K562 (cell line): ENCODE measurements at regions not wholly inside any gene's neighbourhood (a gene's known extent, or its start where the extent isn't known, plus 50 kb on each side); places are given as distances from the start of the nearest gene placed in this dataset.

Source experiments
- ATAC-seq: fragments of 200-7000 bp; cut with Tn5 transposase; 3 replicates; pipeline ENCODE4 v1.9.1; 2020; ENCODE audit warnings: moderate library complexity
- BruUV-seq: library from RNA; stranded (reverse); fragments of 400-500 nt; replicated peaks from 2 replicates; lab custom pipeline; 2021; lab: Mats Ljungman, UMichigan
- CTCF ChIA-PET: fragments of 300-600 bp; formaldehyde crosslinking; extraction: SDS; loops from one replicate; lab custom pipeline; 2021; ENCODE audit warnings: low intra/inter-chr PET ratio; lab: Yijun Ruan, JAX
- POLR2A ChIA-PET: fragments of 300-600, 350-650 bp; sonication (Branson Sonifier 250); formaldehyde crosslinking; extraction: SDS; loops from one replicate; lab custom pipeline; 2021; ENCODE audit warnings: antibody characterized with exemption, inconsistent platforms; lab: Yijun Ruan, JAX
- DNase-seq, 4 experiments: peaks; one replicate each; pipeline versions ENCODE4 v3.0.0 to v3.0.0-alpha.2; 2011 to 2018; ENCODE audit warnings: low spot score in 3 of 4, mixed read lengths in 3 of 4; ENCODE audit errors: extremely low read depth in 1 of 4
- FAIRE-seq: peaks from 2 replicates; lab custom pipeline; 2011; peaks lifted over from hg19 to GRCh38; lab: Jason Lieb, UNC
- H2AFZ ChIP-seq: 2 replicates; pipeline ENCODE4 v1.6.0; 2011; ENCODE audit warnings: low read depth, low read length, control low read depth, inconsistent platforms
- H3K27ac ChIP-seq: fragments of 200-600 bp; 3 replicates; pipeline ENCODE4 v1.8.0; 2011; ENCODE audit warnings: low read depth, mild to moderate bottlenecking, control low read depth, inconsistent platforms, low read length, moderate library complexity, mixed read lengths; ENCODE audit errors: extremely low read depth
- H3K27me3 ChIP-seq, 2 experiments: fragments of 300-600 bp in 1 of 2; 2 replicates in 1 of 2; 3 replicates in 1 of 2; pipeline versions ENCODE4 v1.6.0 to v1.8.0; 2011; ENCODE audit warnings: inconsistent platforms in 2 of 2, low read length in 2 of 2, mild to moderate bottlenecking in 1 of 2, mixed read lengths in 1 of 2, moderate library complexity in 1 of 2; ENCODE audit not compliant: control insufficient read depth in 2 of 2, insufficient read depth in 2 of 2
- H3K36me3 ChIP-seq: fragments of 300-600 bp; 3 replicates; pipeline ENCODE4 v1.8.0; 2011; ENCODE audit warnings: mild to moderate bottlenecking, low read length, inconsistent platforms; ENCODE audit not compliant: control insufficient read depth, insufficient read depth
- H3K4me1 ChIP-seq, 2 experiments: fragments of 200-600 bp in 1 of 2; replicated peaks in 1 of 2; 2 replicates in 1 of 2; 3 replicates in 1 of 2; pipeline versions ENCODE4 v1.5.1 to v1.8.0; 2011; ENCODE audit warnings: inconsistent platforms in 2 of 2, low read length in 2 of 2, mild to moderate bottlenecking in 1 of 2, mixed read lengths in 1 of 2, moderate library complexity in 1 of 2; ENCODE audit not compliant: control insufficient read depth in 2 of 2, insufficient read depth in 2 of 2
- H3K4me2 ChIP-seq: 2 replicates; pipeline ENCODE4 v1.6.1; 2011; ENCODE audit warnings: low read length, control low read depth, inconsistent platforms, mixed read lengths; ENCODE audit not compliant: insufficient read depth
- H3K4me3 ChIP-seq: fragments of 200-600 bp; sonication (generic), shearing (Covaris generic); 2 replicates; pipeline ENCODE4 v1.5.1; 2016; ENCODE audit warnings: control low read depth, inconsistent platforms
- H3K79me2 ChIP-seq: fragments of 200-600 bp; 3 replicates; pipeline ENCODE4 v1.8.0; 2011; ENCODE audit warnings: low read length, inconsistent platforms; ENCODE audit not compliant: control insufficient read depth, insufficient read depth
- H3K9ac ChIP-seq, 2 experiments: 2 replicates each; pipeline versions ENCODE4 v1.6.0 to v1.6.1; 2011; ENCODE audit warnings: low read depth in 2 of 2, low read length in 2 of 2, control low read depth in 1 of 2, inconsistent platforms in 1 of 2, mild to moderate bottlenecking in 1 of 2, mixed read lengths in 1 of 2; ENCODE audit not compliant: insufficient read depth in 1 of 2
- H3K9me1 ChIP-seq: one replicate; pipeline ENCODE4 v1.6.0; 2011; ENCODE audit warnings: inconsistent platforms, mild to moderate bottlenecking, low read length, moderate library complexity; ENCODE audit not compliant: control insufficient read depth, insufficient read depth
- H3K9me3 ChIP-seq: replicated peaks from 2 replicates; pipeline ENCODE4 v1.5.1; 2011; ENCODE audit warnings: low read depth, low read length, inconsistent platforms; ENCODE audit not compliant: control insufficient read depth, insufficient read depth
- H4K20me1 ChIP-seq: replicated peaks from 2 replicates; pipeline ENCODE4 v1.6.1; 2011; ENCODE audit warnings: low read length, inconsistent platforms, mixed read lengths; ENCODE audit not compliant: control insufficient read depth, insufficient read depth
- CEBPG ChIP-seq, 3 experiments: fragments of 200-800 bp in 1 of 3; sonication (Bioruptor generic) in 1 of 3; sonication (generic) in 1 of 3; formaldehyde crosslinking in 1 of 3; IDR thresholded peaks in 2 of 3; conservative IDR thresholded peaks in 1 of 3; 2 replicates each; pipeline versions ENCODE4 v1.6.1 to v1.8.0; 2016 to 2022; ENCODE audit warnings: missing compliant biosample characterization in 2 of 3, missing genetic modification characterization in 2 of 3, mild to moderate bottlenecking in 1 of 3, missing genetic modification reagents in 1 of 3
- E2F6 ChIP-seq, 2 experiments: IDR thresholded peaks; 2 replicates each; pipeline ENCODE4 v1.6.1; 2011; ENCODE audit warnings: borderline replicate concordance in 1 of 2, control low read depth in 1 of 2, low read depth in 1 of 2, low read length in 1 of 2, mild to moderate bottlenecking in 1 of 2, mixed read lengths in 1 of 2, moderate library complexity in 1 of 2; ENCODE audit not compliant: insufficient read depth in 1 of 2, insufficient read length in 1 of 2, poor library complexity in 1 of 2, severe bottlenecking in 1 of 2; ENCODE audit errors: extremely low read depth in 1 of 2
- ELK3 ChIP-seq: fragments of 450-650 bp; formaldehyde crosslinking; IDR thresholded peaks from 2 replicates; pipeline ENCODE4 v1.4.0; 2020; ENCODE audit warnings: mild to moderate bottlenecking
- FOS ChIP-seq: IDR thresholded peaks from 3 replicates; pipeline ENCODE4 v1.6.1; 2011; ENCODE audit not compliant: insufficient read length; ENCODE audit errors: extremely low read depth
- HEY1 ChIP-seq: fragments of 250-450 bp; sonication (Bioruptor Pico); IDR thresholded peaks from 2 replicates; pipeline ENCODE4 v1.5.0; 2020; ENCODE audit warnings: mild to moderate bottlenecking, moderate library complexity, borderline replicate concordance
- HMG20A ChIP-seq: fragments of 450-650 bp; formaldehyde crosslinking; conservative IDR thresholded peaks from 2 replicates; pipeline ENCODE4 v1.4.0; 2020; ENCODE audit warnings: mild to moderate bottlenecking, mixed read lengths
- KLF16 ChIP-seq: IDR thresholded peaks from 2 replicates; pipeline ENCODE4 v1.6.1; 2016; ENCODE audit warnings: antibody characterized with exemption
- NR2C2 ChIP-seq, 2 experiments: fragments of 200-800 bp in 1 of 2; sonication (Bioruptor generic) in 1 of 2; sonication (generic) in 1 of 2; formaldehyde crosslinking in 1 of 2; IDR thresholded peaks; 2 replicates each; pipeline versions ENCODE4 v1.6.1 to v1.8.0; 2016 to 2022; ENCODE audit warnings: mild to moderate bottlenecking in 1 of 2, missing compliant biosample characterization in 1 of 2, missing genetic modification characterization in 1 of 2, missing genetic modification reagents in 1 of 2
- PHB2 ChIP-seq: fragments of 450-650 bp; IDR thresholded peaks from 2 replicates; pipeline ENCODE4 v1.6.1; 2017; ENCODE audit warnings: low read depth
- PTTG1 ChIP-seq: fragments of 450-650 bp; IDR thresholded peaks from 2 replicates; pipeline ENCODE4 v1.6.1; 2016; ENCODE audit warnings: low read depth, mild to moderate bottlenecking, missing genetic modification characterization, missing compliant biosample characterization
- SMARCA4 ChIP-seq: fragments of 450-650 bp; IDR thresholded peaks from 2 replicates; pipeline ENCODE4 v1.6.1; 2016
- ZNF140 ChIP-seq: fragments of 250-450 bp; sonication (Bioruptor Pico); IDR thresholded peaks from 2 replicates; pipeline ENCODE4 v1.8.0; 2021; ENCODE audit warnings: moderate library complexity, mild to moderate bottlenecking, inconsistent platforms
- ZNF395 ChIP-seq: fragments of 200-800 bp; sonication (Bioruptor generic); IDR thresholded peaks from 2 replicates; pipeline ENCODE4 v1.6.1; 2017; ENCODE audit warnings: missing genetic modification characterization, missing compliant biosample characterization
- WGBS: fragments of 100-300 bp; shearing (Covaris generic); methylation state at CpG from one replicate; pipeline ENCODE4 v1.1.6; 2016; ENCODE audit warnings: low coverage, mixed read lengths; ENCODE audit not compliant: insufficient coverage; ENCODE audit errors: missing lambda C conversion rate; 5-methylcytosine and 5-hydroxymethylcytosine counted together
- in situ Hi-C: fragments of 300-500 bp; cut with MboI; formaldehyde crosslinking; loops from 4 replicates; pipeline ENCODE4 v1.15.0; 2018; ENCODE audit warnings: inconsistent platforms, mixed read lengths
- intact Hi-C: fragments of 100-400 bp; cut with micrococcal nuclease; formaldehyde crosslinking; loops from 2 replicates; pipeline ENCODE4 v1.14.2; 2022

GRCh38 chr2:104493698-104494097 lies 360.2 kb upstream of the POU3F3 start:
- TF ChIP-seq FOS = no peak
- no peak for TF ChIP-seq CEBPG (CRISPR knock-in tag; IDR thresholded peaks at IDR 0.05)
- TF ChIP-seq CEBPG (tag; conservative IDR thresholded peaks at IDR 0.05 in 1 of 2, IDR thresholded peaks at IDR 0.05 in 1 of 2) = no peak
- TF ChIP-seq ZNF395 (CRISPR knock-in tag) = no peak
- TF ChIP-seq HEY1 = no peak
- no peak for TF ChIP-seq E2F6 (IDR thresholded peaks at IDR 0.05; ENCODE audit: borderline replicate concordance in 1 of 2, extremely low read depth in 1 of 2, insufficient read depth in 1 of 2, insufficient read length in 1 of 2, low read depth in 1 of 2, low read length in 1 of 2, poor library complexity in 1 of 2, severe bottlenecking in 1 of 2)
- TF ChIP-seq NR2C2 (CRISPR knock-in tag; IDR thresholded peaks at IDR 0.05) = no peak
- TF ChIP-seq NR2C2 (tag; IDR thresholded peaks at IDR 0.05) = no peak
- no peak for TF ChIP-seq PTTG1 (tag)
- no peak for TF ChIP-seq PHB2
- TF ChIP-seq KLF16 = no peak
- TF ChIP-seq ELK3 = no peak
- no peak for TF ChIP-seq HMG20A
- no peak for TF ChIP-seq ZNF140 (CRISPR knock-in tag)
- TF ChIP-seq SMARCA4 = no peak
- BruUV-seq = no TSS peak
- no peak overlapping the region for H3K27ac ChIP-seq
- H3K27me3 ChIP-seq = no peaks in the 10 kb centered on the region
- ATAC-seq (no peak), FAIRE-seq (no peak), DNase-seq (no peak)
- no peak overlapping the region for H3K4me3 ChIP-seq
- H3K9me1 ChIP-seq = no peaks in the 10 kb centered on the region
- H3K4me1 ChIP-seq = no peaks in the 10 kb centered on the region
- no peak overlapping the region for H2AFZ ChIP-seq
- intact Hi-C loops = no loop called here
- H3K9me3 ChIP-seq = no peaks in the 10 kb centered on the region
- ChIA-PET CTCF (no interaction called here), POLR2A (no interaction called here)
- H4K20me1 ChIP-seq = no peaks in the 10 kb centered on the region
- WGBS = 0% methylated on average over 1 of the region's 1 CpG
- no peak overlapping the region for H3K4me2 ChIP-seq
- no peaks in the 10 kb centered on the region for H3K79me2 ChIP-seq
- H3K9ac ChIP-seq = no peak overlapping the region
- in situ Hi-C loops = no loop called here
- H3K36me3 ChIP-seq = no peaks in the 10 kb centered on the region
